Peyer's patch (tissue), 4 donors: ENCODE measurements at regions not wholly inside any gene's neighbourhood (a gene's known extent, or its start where the extent isn't known, plus 50 kb on each side); places are given as distances from the start of the nearest gene placed in this dataset.

ENCODE experiments used
- CTCF ChIP-seq, 6 experiments: fragments of 450-650 bp in 4 of 6; fragments of 200-600 bp in 2 of 6; sonication (generic) in 1 of 6; IDR thresholded peaks; one replicate each; pipeline ENCODE4 v1.5.1; 2017 to 2019; ENCODE audit warnings: antibody characterized with exemption in 6 of 6, mild to moderate bottlenecking in 3 of 6, moderate library complexity in 1 of 6
- POLR2A ChIP-seq, 2 donors: fragments of 450-650 bp; IDR thresholded peaks; one replicate each; pipeline ENCODE4 v1.5.1; 2017; ENCODE audit warnings: antibody characterized with exemption in 2 of 2, mild to moderate bottlenecking in 2 of 2, moderate library complexity in 2 of 2

GRCh38 chr3:177772908-177773557, 575.8 kb upstream of the TBL1XR1 start:
- TF ChIP-seq CTCF (IDR thresholded peaks at IDR 0.05) (no peak), POLR2A (IDR thresholded peaks at IDR 0.05) (no peak)
